ENCODE measurements at regions not wholly inside any gene's neighbourhood (a gene's known extent, or its start where the extent isn't known, plus 50 kb on each side); places are given as distances from the start of the nearest gene placed in this dataset.
"Not testable (repeated sequence)": the region's sequence is repeated elsewhere in the genome, so short reads cannot be mapped to it uniquely, and the experiment has no call there.

GRCh38 chrY:3527040-3527439 lies 51.8 kb upstream of the TGIF2LY start:
- TF ChIP-seq CTCF (IDR thresholded peaks at IDR 0.05; ENCODE audit: low read depth, low read length): peak; percentile 28
- TF ChIP-seq EZH2phosphoT487 (IDR thresholded peaks at IDR 0.05; ENCODE audit: low read depth): not testable (repeated sequence)
